ENCODE measurements at regions not wholly inside any gene's neighbourhood (a gene's known extent, or its start where the extent isn't known, plus 50 kb on each side); places are given as distances from the start of the nearest gene placed in this dataset.

DNA sequence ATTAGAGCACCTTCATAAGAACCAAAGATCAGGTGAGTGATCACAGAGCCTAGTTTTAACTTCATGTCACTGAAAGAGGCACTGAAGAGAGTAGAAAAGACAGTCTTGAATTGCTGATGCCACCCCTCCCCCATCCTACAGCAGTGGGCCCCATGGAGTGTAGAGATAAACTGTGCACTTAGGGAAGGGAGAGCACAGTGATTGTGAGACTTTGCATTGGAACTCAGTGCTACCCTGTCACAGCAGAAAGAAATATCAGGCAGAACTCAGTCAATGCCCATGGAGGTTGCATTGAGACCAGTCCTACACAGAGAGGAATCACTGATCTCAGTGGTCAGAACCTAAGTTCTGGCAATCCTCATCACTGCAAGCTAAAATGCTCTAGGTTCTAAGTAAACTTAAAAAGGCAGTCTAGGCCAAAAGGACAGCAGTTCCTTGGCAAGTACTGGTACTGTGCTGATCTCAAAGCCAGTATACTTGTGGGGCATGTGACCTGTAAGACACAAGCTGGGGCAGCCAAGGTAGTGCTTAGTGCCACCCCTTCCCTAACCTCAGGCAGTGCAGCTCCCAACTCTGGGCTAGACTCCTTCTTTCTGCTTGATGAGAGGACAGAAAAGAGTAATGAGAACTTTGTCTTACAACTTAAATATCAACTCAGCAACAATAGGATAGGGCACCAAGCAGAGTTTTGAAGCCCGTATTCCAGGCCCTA lies 94.1 kb downstream of the FSCB start:
- no peak for TF ChIP-seq POLR2A (IDR thresholded peaks at IDR 0.05)
- TF ChIP-seq, protein P1, sequence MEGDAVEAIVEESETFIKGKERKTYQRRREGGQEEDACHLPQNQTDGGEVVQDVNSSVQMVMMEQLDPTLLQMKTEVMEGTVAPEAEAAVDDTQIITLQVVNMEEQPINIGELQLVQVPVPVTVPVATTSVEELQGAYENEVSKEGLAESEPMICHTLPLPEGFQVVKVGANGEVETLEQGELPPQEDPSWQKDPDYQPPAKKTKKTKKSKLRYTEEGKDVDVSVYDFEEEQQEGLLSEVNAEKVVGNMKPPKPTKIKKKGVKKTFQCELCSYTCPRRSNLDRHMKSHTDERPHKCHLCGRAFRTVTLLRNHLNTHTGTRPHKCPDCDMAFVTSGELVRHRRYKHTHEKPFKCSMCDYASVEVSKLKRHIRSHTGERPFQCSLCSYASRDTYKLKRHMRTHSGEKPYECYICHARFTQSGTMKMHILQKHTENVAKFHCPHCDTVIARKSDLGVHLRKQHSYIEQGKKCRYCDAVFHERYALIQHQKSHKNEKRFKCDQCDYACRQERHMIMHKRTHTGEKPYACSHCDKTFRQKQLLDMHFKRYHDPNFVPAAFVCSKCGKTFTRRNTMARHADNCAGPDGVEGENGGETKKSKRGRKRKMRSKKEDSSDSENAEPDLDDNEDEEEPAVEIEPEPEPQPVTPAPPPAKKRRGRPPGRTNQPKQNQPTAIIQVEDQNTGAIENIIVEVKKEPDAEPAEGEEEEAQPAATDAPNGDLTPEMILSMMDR (IDR thresholded peaks at IDR 0.05) = no peak
- TF ChIP-seq EP300 (IDR thresholded peaks at IDR 0.05) = no peak
- Histone ChIP-seq H3K27me3 (no peaks in the 10 kb centered on the region), H3K27ac (no peak overlapping the region), H3K4me1 (no peaks in the 10 kb centered on the region), H3K4me3 (no peak overlapping the region), H3K9me3 (no peaks in the 10 kb centered on the region), H3K36me3 (no peaks in the 10 kb centered on the region)
- WGBS, 2 donors = 69 to 92% methylated on average over 1 of the region's 1 CpG
- DNase-seq (ENCODE audit: low spot score in 2 of 2) = no peak

DNA sequence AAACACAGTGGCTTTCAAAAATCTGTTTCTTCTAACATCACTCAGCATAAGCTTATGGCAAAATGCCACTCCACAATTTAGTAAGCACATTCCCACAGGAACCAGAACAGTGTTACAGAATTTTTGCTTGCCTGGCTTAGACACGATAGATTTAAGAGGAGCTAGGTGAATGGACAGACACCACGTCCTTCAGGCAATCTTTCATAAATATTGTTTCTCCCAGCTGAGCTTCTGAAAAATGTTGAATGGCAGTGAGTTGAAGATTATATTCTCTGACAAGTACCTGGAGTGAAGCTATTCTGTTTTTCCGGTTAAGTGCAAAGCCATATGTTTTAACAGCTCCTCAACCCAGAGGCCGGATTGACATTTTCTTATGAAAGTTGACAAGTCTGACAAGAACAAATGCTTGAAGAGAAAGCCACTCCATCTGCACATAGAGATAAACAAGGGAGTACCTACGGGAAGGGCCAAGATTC lies 102.0 kb downstream of the FSCB start:
- Histone ChIP-seq H3K27me3 (no peaks in the 10 kb centered on the region), H3K4me3 (no peak overlapping the region), H3K4me1 (no peaks in the 10 kb centered on the region), H3K9me3 (no peaks in the 10 kb centered on the region), H3K27ac (no peak overlapping the region), H3K36me3 (no peaks in the 10 kb centered on the region)
- no peak for DNase-seq (ENCODE audit: low spot score in 2 of 2)
- WGBS, 2 donors = 69 to 70% methylated on average over 5 of the region's 5 CpGs
- TF ChIP-seq EP300 (IDR thresholded peaks at IDR 0.05) (no peak), POLR2A (IDR thresholded peaks at IDR 0.05) (no peak)
- TF ChIP-seq, protein P1 (IDR thresholded peaks at IDR 0.05) = no peak

DNA sequence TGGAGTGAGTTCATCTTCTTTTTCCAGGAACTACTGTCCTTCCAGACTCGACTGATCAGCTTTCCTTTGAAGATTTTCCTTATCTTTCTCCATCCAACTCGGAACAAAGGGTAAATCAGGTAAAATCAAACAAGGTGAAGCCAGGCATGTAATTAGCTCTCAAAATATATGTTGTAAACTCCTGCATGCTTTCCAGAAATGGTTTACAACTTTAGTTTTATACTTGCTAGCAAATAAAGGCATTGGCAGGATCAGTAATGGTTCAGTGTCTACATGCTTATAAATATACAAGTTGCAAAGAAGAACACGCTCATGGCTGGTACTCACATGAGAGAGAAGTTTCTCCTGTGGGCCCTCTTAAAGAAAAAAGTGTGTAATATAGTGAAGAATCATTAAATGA lies 102.5 kb downstream of the FSCB start:
- H3K9me3 ChIP-seq = no peaks in the 10 kb centered on the region
- no peak for DNase-seq (ENCODE audit: low spot score in 2 of 2)
- H3K27ac ChIP-seq = no peak overlapping the region
- no peaks in the 10 kb centered on the region for H3K27me3 ChIP-seq
- no peak overlapping the region for H3K4me3 ChIP-seq
- H3K36me3 ChIP-seq = no peaks in the 10 kb centered on the region
- TF ChIP-seq EP300 (IDR thresholded peaks at IDR 0.05) (no peak), POLR2A (IDR thresholded peaks at IDR 0.05) (no peak)
- TF ChIP-seq, protein P1 (IDR thresholded peaks at IDR 0.05) = no peak
- no peaks in the 10 kb centered on the region for H3K4me1 ChIP-seq
- 75 to 85% methylated on average over 3 of the region's 3 CpGs for WGBS, 2 donors

DNA sequence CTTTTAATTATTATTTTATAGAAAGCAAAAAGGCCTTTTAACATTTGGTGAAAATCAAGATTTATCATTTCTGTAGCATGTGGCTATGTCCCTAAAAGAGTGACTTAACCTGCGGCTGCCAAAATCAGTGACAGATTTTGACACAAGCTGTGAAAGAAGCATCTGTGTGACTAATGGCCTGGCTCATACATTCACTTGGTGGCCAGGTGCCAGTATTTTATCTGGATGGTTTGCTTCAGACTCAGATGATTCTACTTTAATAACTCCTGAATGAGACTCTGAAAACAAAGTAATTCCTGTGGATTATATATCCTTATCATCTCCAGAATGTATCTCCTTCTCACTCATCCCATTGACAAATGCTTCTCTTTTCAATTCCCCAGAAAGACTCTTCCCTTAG lies 103.0 kb downstream of the FSCB start:
- TF ChIP-seq POLR2A (IDR thresholded peaks at IDR 0.05) (no peak), EP300 (IDR thresholded peaks at IDR 0.05) (no peak)
- TF ChIP-seq, protein P1 (IDR thresholded peaks at IDR 0.05) = no peak

DNA sequence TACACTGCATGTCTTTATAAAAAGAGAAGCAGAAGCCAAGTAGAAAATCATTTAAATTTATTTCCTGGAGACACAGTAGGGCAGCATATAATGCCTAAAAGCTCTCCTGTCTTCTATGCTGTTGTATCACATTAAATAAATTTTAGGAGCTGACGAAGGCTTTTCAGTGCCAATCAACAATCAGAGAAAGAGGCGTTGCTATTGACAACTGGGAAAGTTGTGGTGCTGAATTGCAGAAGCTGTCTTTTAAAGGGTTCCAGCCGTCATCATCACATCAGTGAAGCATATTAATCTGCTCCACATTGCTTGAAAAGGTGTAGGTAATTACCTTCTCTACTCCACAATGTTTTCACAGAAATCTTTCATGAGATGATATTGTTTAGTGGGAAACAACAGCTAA lies 103.9 kb downstream of the FSCB start:
- WGBS, 2 donors = 75 to 92% methylated on average over 3 of the region's 3 CpGs
- H3K4me3 ChIP-seq = no peak overlapping the region
- H3K4me1 ChIP-seq = no peaks in the 10 kb centered on the region
- no peaks in the 10 kb centered on the region for H3K27me3 ChIP-seq
- TF ChIP-seq, protein P1 (IDR thresholded peaks at IDR 0.05) = no peak
- TF ChIP-seq EP300 (IDR thresholded peaks at IDR 0.05) (no peak), POLR2A (IDR thresholded peaks at IDR 0.05) (no peak)
- no peak overlapping the region for H3K27ac ChIP-seq
- DNase-seq (ENCODE audit: low spot score in 2 of 2) = no peak
- H3K9me3 ChIP-seq = no peaks in the 10 kb centered on the region
- H3K36me3 ChIP-seq = no peaks in the 10 kb centered on the region

More for the DNA sequence above, 103.0 kb downstream of the FSCB start:
- no peak for DNase-seq (ENCODE audit: low spot score in 2 of 2)
- no peaks in the 10 kb centered on the region for H3K9me3 ChIP-seq
- no peak overlapping the region for H3K27ac ChIP-seq
- no peak overlapping the region for H3K4me3 ChIP-seq
- no peaks in the 10 kb centered on the region for H3K36me3 ChIP-seq
- H3K4me1 ChIP-seq = no peaks in the 10 kb centered on the region
- no peaks in the 10 kb centered on the region for H3K27me3 ChIP-seq
- 73 to 80% methylated on average over 1 of the region's 1 CpG for WGBS, 2 donors
